ENCODE measurements at regions not wholly inside any gene's neighbourhood (a gene's known extent, or its start where the extent isn't known, plus 50 kb on each side); places are given as distances from the start of the nearest gene placed in this dataset.

DNA sequence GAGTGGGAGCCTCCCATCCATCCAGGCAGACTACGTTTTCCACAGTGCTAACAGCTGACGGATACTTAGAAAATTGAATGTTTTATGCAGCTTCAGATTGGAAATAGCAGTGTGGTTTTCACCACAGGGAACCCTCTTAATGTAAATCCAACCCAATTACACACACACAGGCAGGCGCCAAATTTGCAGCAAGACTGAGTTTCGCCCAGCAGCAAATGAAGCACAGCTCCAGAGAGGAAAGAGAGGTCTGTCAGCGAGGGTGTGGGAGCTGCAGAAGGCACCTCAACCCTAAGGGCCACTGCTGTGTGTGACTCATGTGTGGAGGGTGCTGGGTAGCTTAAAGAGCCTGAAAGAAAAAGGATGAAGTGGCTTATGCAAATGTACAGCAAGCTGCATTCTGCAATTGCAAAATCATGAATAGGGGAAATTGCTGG lies 365.7 kb downstream of the MAFB start:
- peaks cover 1% of the 10 kb centered on the region for H3K27me3 ChIP-seq
- H3K4me3 ChIP-seq (ENCODE audit: low read depth in 1 of 2, low read length in 1 of 2): no peak overlapping the region
- TF ChIP-seq, protein P1, sequence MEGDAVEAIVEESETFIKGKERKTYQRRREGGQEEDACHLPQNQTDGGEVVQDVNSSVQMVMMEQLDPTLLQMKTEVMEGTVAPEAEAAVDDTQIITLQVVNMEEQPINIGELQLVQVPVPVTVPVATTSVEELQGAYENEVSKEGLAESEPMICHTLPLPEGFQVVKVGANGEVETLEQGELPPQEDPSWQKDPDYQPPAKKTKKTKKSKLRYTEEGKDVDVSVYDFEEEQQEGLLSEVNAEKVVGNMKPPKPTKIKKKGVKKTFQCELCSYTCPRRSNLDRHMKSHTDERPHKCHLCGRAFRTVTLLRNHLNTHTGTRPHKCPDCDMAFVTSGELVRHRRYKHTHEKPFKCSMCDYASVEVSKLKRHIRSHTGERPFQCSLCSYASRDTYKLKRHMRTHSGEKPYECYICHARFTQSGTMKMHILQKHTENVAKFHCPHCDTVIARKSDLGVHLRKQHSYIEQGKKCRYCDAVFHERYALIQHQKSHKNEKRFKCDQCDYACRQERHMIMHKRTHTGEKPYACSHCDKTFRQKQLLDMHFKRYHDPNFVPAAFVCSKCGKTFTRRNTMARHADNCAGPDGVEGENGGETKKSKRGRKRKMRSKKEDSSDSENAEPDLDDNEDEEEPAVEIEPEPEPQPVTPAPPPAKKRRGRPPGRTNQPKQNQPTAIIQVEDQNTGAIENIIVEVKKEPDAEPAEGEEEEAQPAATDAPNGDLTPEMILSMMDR (IDR thresholded peaks at IDR 0.05): no peak
- no peaks in the 10 kb centered on the region for H3K9me3 ChIP-seq
- no peaks in the 10 kb centered on the region for H3K4me1 ChIP-seq (ENCODE audit: control insufficient read depth in 1 of 2, insufficient read depth in 1 of 2, low read depth in 1 of 2, low read length in 1 of 2)
- H3K36me3 ChIP-seq: no peaks in the 10 kb centered on the region
- no peak overlapping the region for H3K27ac ChIP-seq

DNA sequence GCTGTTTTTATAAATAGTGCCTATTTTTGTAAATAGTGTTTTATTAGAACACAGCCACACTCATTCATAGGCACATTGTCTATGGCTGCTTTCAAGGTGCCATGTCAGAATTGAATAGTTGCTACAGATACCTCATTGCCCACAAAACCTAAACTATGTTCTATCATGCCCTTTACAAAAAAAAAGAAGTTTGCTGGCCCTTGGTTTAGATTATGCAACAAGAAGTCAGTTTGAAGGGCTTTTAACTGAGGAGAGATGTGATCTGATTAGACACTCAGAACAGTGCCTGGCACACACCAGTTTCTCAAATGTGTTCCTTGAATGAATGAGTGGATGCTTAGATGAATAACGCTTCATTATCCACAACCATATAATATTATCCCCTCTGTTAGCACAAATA lies 366.1 kb downstream of the MAFB start:
- Histone ChIP-seq H3K4me1 (ENCODE audit: control insufficient read depth in 1 of 2, insufficient read depth in 1 of 2, low read depth in 1 of 2, low read length in 1 of 2) (no peaks in the 10 kb centered on the region), H3K9me3 (no peaks in the 10 kb centered on the region), H3K27ac (no peak overlapping the region), H3K36me3 (no peaks in the 10 kb centered on the region), H3K27me3 (no peaks in the 10 kb centered on the region), H3K4me3 (ENCODE audit: low read depth in 1 of 2, low read length in 1 of 2) (no peak overlapping the region)
- TF ChIP-seq, protein P1 (IDR thresholded peaks at IDR 0.05): no peak

DNA sequence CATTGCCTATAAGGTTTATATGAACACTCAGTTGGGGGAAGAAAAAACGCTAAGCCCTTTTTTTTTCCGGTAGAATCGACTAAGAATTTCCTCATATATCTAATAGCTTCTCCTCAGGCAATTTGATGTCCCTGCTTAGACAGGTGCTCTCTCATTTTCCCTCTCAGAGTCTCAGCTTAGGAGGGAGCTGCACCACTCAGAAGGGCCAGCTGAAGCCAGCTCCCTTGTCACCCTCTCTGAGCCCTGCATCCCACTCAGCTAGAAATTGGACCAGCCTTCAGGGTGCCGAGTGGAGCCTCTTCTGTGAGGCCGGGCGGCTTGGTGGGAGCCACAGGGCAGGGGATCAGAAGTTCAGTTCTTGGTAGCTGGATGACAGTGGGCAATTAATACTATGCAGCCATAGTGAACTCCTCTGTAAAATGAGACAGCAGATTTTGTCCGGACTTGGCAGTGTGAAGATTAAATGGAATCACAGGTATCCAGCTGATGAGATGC lies 368.5 kb downstream of the MAFB start:
- TF ChIP-seq, protein P1 (IDR thresholded peaks at IDR 0.05): no peak
- no peaks in the 10 kb centered on the region for H3K4me1 ChIP-seq (ENCODE audit: control insufficient read depth in 1 of 2, insufficient read depth in 1 of 2, low read depth in 1 of 2, low read length in 1 of 2)
- H3K27ac ChIP-seq: no peak overlapping the region

DNA sequence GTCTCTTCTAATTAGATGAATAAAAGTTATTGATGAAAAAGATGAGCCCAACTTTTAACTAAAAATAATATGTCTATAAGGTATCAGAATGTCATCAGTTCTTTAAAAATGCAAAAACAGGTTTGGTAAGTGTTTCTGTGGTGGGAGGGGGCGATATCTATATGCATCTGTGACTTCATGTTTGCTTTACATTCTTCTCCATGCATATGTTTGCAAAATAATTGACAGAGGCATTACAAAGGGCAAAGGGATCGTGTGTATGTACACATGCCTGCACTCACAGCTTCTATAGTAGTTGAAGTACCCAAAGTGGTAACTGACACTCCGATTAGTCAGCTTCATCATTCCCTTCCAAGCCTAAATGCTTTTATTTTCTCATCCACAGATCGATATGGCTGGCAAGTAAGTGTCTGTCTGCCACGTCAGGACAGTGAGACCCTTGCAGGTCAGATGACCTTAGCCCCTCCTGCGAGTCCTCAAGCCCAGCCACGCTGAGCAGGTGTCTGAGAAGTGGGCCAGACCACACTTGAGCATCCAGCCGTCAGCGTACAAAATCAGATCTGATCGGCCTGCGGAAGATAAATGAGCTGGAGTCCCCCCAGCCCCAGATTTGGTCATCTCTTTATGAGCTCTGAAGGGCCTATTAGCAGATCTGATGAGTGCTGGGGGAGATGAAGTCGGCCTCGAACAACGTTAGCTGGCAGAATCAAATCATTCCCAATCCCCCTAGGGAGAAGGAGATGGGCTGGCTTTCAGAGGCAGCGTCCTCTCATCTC lies 369.1 kb downstream of the MAFB start:
- no peak overlapping the region for H3K27ac ChIP-seq
- H3K36me3 ChIP-seq: no peaks in the 10 kb centered on the region
- H3K9me3 ChIP-seq: no peaks in the 10 kb centered on the region
- no peaks in the 10 kb centered on the region for H3K4me1 ChIP-seq (ENCODE audit: control insufficient read depth in 1 of 2, insufficient read depth in 1 of 2, low read depth in 1 of 2, low read length in 1 of 2)
- TF ChIP-seq, protein P1 (IDR thresholded peaks at IDR 0.05): no peak
- H3K27me3 ChIP-seq: peaks cover 7% of the 10 kb centered on the region
- no peak overlapping the region for H3K4me3 ChIP-seq (ENCODE audit: low read depth in 1 of 2, low read length in 1 of 2)

More for the DNA sequence above, 368.5 kb downstream of the MAFB start:
- H3K27me3 ChIP-seq: peaks cover 7% of the 10 kb centered on the region
- H3K36me3 ChIP-seq: no peaks in the 10 kb centered on the region
- no peak overlapping the region for H3K4me3 ChIP-seq (ENCODE audit: low read depth in 1 of 2, low read length in 1 of 2)
- no peaks in the 10 kb centered on the region for H3K9me3 ChIP-seq

DNA sequence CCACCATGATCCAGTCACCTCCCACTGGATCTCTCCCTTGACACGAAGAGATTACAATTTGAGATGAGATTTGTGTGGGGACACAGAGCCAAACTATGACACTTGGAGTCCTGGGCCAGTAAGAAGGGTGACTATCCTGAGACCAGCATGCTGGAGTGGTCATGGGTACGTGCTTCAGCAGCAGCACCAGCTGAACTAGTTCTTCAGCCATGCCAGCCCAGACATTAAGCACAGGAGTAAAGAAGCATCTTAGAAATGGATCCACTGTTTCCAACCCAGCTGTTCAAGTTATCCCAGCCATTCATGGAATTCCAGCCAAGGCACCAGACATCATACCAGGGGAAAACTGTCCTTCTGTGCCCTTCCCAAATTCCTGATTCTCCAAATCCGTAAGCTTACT lies 370.0 kb downstream of the MAFB start:
- Histone ChIP-seq H3K4me3 (ENCODE audit: low read depth in 1 of 2, low read length in 1 of 2) (no peak overlapping the region), H3K27ac (no peak overlapping the region), H3K9me3 (no peaks in the 10 kb centered on the region), H3K36me3 (no peaks in the 10 kb centered on the region), H3K4me1 (ENCODE audit: control insufficient read depth in 1 of 2, insufficient read depth in 1 of 2, low read depth in 1 of 2, low read length in 1 of 2) (no peaks in the 10 kb centered on the region), H3K27me3 (peaks cover 12% of the 10 kb centered on the region)
- TF ChIP-seq, protein P1 (IDR thresholded peaks at IDR 0.05): no peak

All from neutrophil (primary cell).